K562 (cell line): ENCODE measurements at regions not wholly inside any gene's neighbourhood (a gene's known extent, or its start where the extent isn't known, plus 50 kb on each side); places are given as distances from the start of the nearest gene placed in this dataset.
"Not testable (repeated sequence)": the region's sequence is repeated elsewhere in the genome, so short reads cannot be mapped to it uniquely, and the experiment has no call there.

Experiments
- ATAC-seq: fragments of 200-7000 bp; cut with Tn5 transposase; 3 replicates; pipeline ENCODE4 v1.9.1; 2020; ENCODE audit warnings: moderate library complexity
- BruUV-seq: library from RNA; stranded (reverse); fragments of 400-500 nt; replicated peaks from 2 replicates; lab custom pipeline; 2021; lab: Mats Ljungman, UMichigan
- CTCF ChIA-PET: fragments of 300-600 bp; formaldehyde crosslinking; extraction: SDS; loops from one replicate; lab custom pipeline; 2021; ENCODE audit warnings: low intra/inter-chr PET ratio; lab: Yijun Ruan, JAX
- POLR2A ChIA-PET: fragments of 300-600, 350-650 bp; sonication (Branson Sonifier 250); formaldehyde crosslinking; extraction: SDS; loops from one replicate; lab custom pipeline; 2021; ENCODE audit warnings: antibody characterized with exemption, inconsistent platforms; lab: Yijun Ruan, JAX
- DNase-seq, 4 experiments: peaks; one replicate each; pipeline versions ENCODE4 v3.0.0 to v3.0.0-alpha.2; 2011 to 2018; ENCODE audit warnings: low spot score in 3 of 4, mixed read lengths in 3 of 4; ENCODE audit errors: extremely low read depth in 1 of 4
- FAIRE-seq: peaks from 2 replicates; lab custom pipeline; 2011; peaks lifted over from hg19 to GRCh38; lab: Jason Lieb, UNC
- H2AFZ ChIP-seq: 2 replicates; pipeline ENCODE4 v1.6.0; 2011; ENCODE audit warnings: low read depth, low read length, control low read depth, inconsistent platforms
- H3K27ac ChIP-seq: fragments of 200-600 bp; 3 replicates; pipeline ENCODE4 v1.8.0; 2011; ENCODE audit warnings: low read depth, mild to moderate bottlenecking, control low read depth, inconsistent platforms, low read length, moderate library complexity, mixed read lengths; ENCODE audit errors: extremely low read depth
- H3K27me3 ChIP-seq, 2 experiments: fragments of 300-600 bp in 1 of 2; 2 replicates in 1 of 2; 3 replicates in 1 of 2; pipeline versions ENCODE4 v1.6.0 to v1.8.0; 2011; ENCODE audit warnings: inconsistent platforms in 2 of 2, low read length in 2 of 2, mild to moderate bottlenecking in 1 of 2, mixed read lengths in 1 of 2, moderate library complexity in 1 of 2; ENCODE audit not compliant: control insufficient read depth in 2 of 2, insufficient read depth in 2 of 2
- H3K36me3 ChIP-seq: fragments of 300-600 bp; 3 replicates; pipeline ENCODE4 v1.8.0; 2011; ENCODE audit warnings: mild to moderate bottlenecking, low read length, inconsistent platforms; ENCODE audit not compliant: control insufficient read depth, insufficient read depth
- H3K4me1 ChIP-seq, 2 experiments: fragments of 200-600 bp in 1 of 2; replicated peaks in 1 of 2; 2 replicates in 1 of 2; 3 replicates in 1 of 2; pipeline versions ENCODE4 v1.5.1 to v1.8.0; 2011; ENCODE audit warnings: inconsistent platforms in 2 of 2, low read length in 2 of 2, mild to moderate bottlenecking in 1 of 2, mixed read lengths in 1 of 2, moderate library complexity in 1 of 2; ENCODE audit not compliant: control insufficient read depth in 2 of 2, insufficient read depth in 2 of 2
- H3K4me2 ChIP-seq: 2 replicates; pipeline ENCODE4 v1.6.1; 2011; ENCODE audit warnings: low read length, control low read depth, inconsistent platforms, mixed read lengths; ENCODE audit not compliant: insufficient read depth
- H3K4me3 ChIP-seq: fragments of 200-600 bp; sonication (generic), shearing (Covaris generic); 2 replicates; pipeline ENCODE4 v1.5.1; 2016; ENCODE audit warnings: control low read depth, inconsistent platforms
- H3K79me2 ChIP-seq: fragments of 200-600 bp; 3 replicates; pipeline ENCODE4 v1.8.0; 2011; ENCODE audit warnings: low read length, inconsistent platforms; ENCODE audit not compliant: control insufficient read depth, insufficient read depth
- H3K9ac ChIP-seq, 2 experiments: 2 replicates each; pipeline versions ENCODE4 v1.6.0 to v1.6.1; 2011; ENCODE audit warnings: low read depth in 2 of 2, low read length in 2 of 2, control low read depth in 1 of 2, inconsistent platforms in 1 of 2, mild to moderate bottlenecking in 1 of 2, mixed read lengths in 1 of 2; ENCODE audit not compliant: insufficient read depth in 1 of 2
- H3K9me1 ChIP-seq: one replicate; pipeline ENCODE4 v1.6.0; 2011; ENCODE audit warnings: inconsistent platforms, mild to moderate bottlenecking, low read length, moderate library complexity; ENCODE audit not compliant: control insufficient read depth, insufficient read depth
- H3K9me3 ChIP-seq: replicated peaks from 2 replicates; pipeline ENCODE4 v1.5.1; 2011; ENCODE audit warnings: low read depth, low read length, inconsistent platforms; ENCODE audit not compliant: control insufficient read depth, insufficient read depth
- H4K20me1 ChIP-seq: replicated peaks from 2 replicates; pipeline ENCODE4 v1.6.1; 2011; ENCODE audit warnings: low read length, inconsistent platforms, mixed read lengths; ENCODE audit not compliant: control insufficient read depth, insufficient read depth
- KLF16 ChIP-seq: IDR thresholded peaks from 2 replicates; pipeline ENCODE4 v1.6.1; 2016; ENCODE audit warnings: antibody characterized with exemption
- SETDB1 ChIP-seq: IDR thresholded peaks from one replicate; pipeline ENCODE4 v1.6.1; 2012; ENCODE audit warnings: low read length, control low read depth, inconsistent platforms
- ZNF274 ChIP-seq: IDR thresholded peaks from 2 replicates; pipeline ENCODE4 v1.6.1; 2011; ENCODE audit warnings: low read depth, mild to moderate bottlenecking, low read length, moderate library complexity, borderline replicate concordance
- ZNF354B ChIP-seq: fragments of 250-450 bp; sonication (Bioruptor Pico); IDR thresholded peaks from 2 replicates; pipeline ENCODE4 v1.4.0; 2020
- ZNF512 ChIP-seq: IDR thresholded peaks from 2 replicates; pipeline ENCODE4 v1.6.1; 2016; ENCODE audit warnings: missing genetic modification characterization, missing compliant biosample characterization
- ZNF699 ChIP-seq: fragments of 250-450 bp; sonication (Bioruptor Pico); IDR thresholded peaks from 2 replicates; pipeline ENCODE4 v1.8.0; 2021; ENCODE audit warnings: mild to moderate bottlenecking, moderate library complexity; ENCODE audit not compliant: insufficient replicate concordance
- ZNF766 ChIP-seq: fragments of 200-800 bp; sonication (Bioruptor generic); conservative IDR thresholded peaks from 2 replicates; pipeline ENCODE4 v1.6.1; 2016; ENCODE audit warnings: missing genetic modification characterization, missing compliant biosample characterization
- WGBS: fragments of 100-300 bp; shearing (Covaris generic); methylation state at CpG from one replicate; pipeline ENCODE4 v1.1.6; 2016; ENCODE audit warnings: low coverage, mixed read lengths; ENCODE audit not compliant: insufficient coverage; ENCODE audit errors: missing lambda C conversion rate; 5-methylcytosine and 5-hydroxymethylcytosine counted together
- in situ Hi-C: fragments of 300-500 bp; cut with MboI; formaldehyde crosslinking; loops from 4 replicates; pipeline ENCODE4 v1.15.0; 2018; ENCODE audit warnings: inconsistent platforms, mixed read lengths
- intact Hi-C: fragments of 100-400 bp; cut with micrococcal nuclease; formaldehyde crosslinking; loops from 2 replicates; pipeline ENCODE4 v1.14.2; 2022

DNA sequence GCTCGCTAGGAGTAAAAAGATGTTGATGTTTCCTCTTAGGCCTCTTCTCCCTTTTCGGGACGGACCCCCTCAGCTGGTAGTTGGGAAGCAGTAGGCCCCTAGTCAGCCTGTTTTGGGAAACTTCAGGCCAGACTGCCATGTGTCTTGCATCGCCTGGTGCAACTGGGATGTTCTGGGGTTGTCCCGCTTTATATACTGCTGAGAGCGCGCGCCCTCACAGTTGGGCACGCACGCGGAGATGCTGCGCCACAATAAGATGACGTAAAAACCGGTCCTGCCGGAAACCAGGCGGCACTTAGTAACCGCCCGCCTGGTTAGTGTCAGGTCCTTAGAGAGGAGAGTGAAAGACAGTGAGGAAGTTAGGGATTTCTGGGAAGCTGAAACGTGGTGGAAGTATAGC is 231.3 kb upstream of the CT83 start:
- H3K9me1 ChIP-seq = no peaks in the 10 kb centered on the region
- no peak overlapping the region for H3K4me2 ChIP-seq
- in situ Hi-C loops = no loop called here
- ChIA-PET POLR2A (interaction anchor here (0.7 kb wide), 1 partner anchor 1250 kb away, joined by 3 read pairs; no protein-coding TSS in a partner anchor), CTCF (no interaction called here)
- no peak overlapping the region for H3K9ac ChIP-seq
- no peaks in the 10 kb centered on the region for H3K9me3 ChIP-seq
- H4K20me1 ChIP-seq = no peaks in the 10 kb centered on the region
- no peaks in the 10 kb centered on the region for H3K27me3 ChIP-seq
- no peaks in the 10 kb centered on the region for H3K36me3 ChIP-seq
- intact Hi-C loops = no loop called here
- FAIRE-seq (no peak), DNase-seq (no peak), ATAC-seq (no peak)
- WGBS = 6% methylated on average over 8 of the region's 19 CpGs
- H3K79me2 ChIP-seq = no peaks in the 10 kb centered on the region
- no peak overlapping the region for H3K4me3 ChIP-seq
- H3K4me1 ChIP-seq = no peaks in the 10 kb centered on the region
- no TSS peak for BruUV-seq
- H2AFZ ChIP-seq = no peak overlapping the region
- H3K27ac ChIP-seq = no peak overlapping the region
- TF ChIP-seq ZNF766 (CRISPR knock-in tag) (no peak), KLF16 (no peak), SETDB1 (no peak), ZNF512 (no peak), ZNF699 (CRISPR knock-in tag) (no peak), ZNF354B (CRISPR knock-in tag) (no peak), ZNF274 (no peak)

GRCh38 chrX:116679544-116679943 is 216.8 kb upstream of the CT83 start:
- H3K27ac ChIP-seq, H3K9ac ChIP-seq, H2AFZ ChIP-seq, H3K4me3 ChIP-seq, H4K20me1 ChIP-seq, H3K79me2 ChIP-seq, H3K27me3 ChIP-seq, H3K9me1 ChIP-seq, CTCF ChIA-PET, ATAC-seq, H3K4me1 ChIP-seq, BruUV-seq, POLR2A ChIA-PET, H3K9me3 ChIP-seq, FAIRE-seq, DNase-seq, H3K4me2 ChIP-seq, H3K36me3 ChIP-seq, intact Hi-C loops: not testable (repeated sequence)
- in situ Hi-C loops = loop anchor here (5.0 kb wide), 1 partner anchor 232 kb away; no protein-coding TSS in a partner anchor
- 0% methylated on average over 6 of the region's 7 CpGs for WGBS
